ENCODE measurements at regions not wholly inside any gene's neighbourhood (a gene's known extent, or its start where the extent isn't known, plus 50 kb on each side); places are given as distances from the start of the nearest gene placed in this dataset.

- H3K27ac Mint-ChIP-seq: no peak overlapping the region
- 75% methylated on average over 1 of the region's 4 CpGs for WGBS (ENCODE audit: insufficient coverage)
Observed at GRCh38 chr7:49583440-49583839, 190.0 kb upstream of the VWC2 start.

GRCh38 chr7:49596701-49597491, 176.5 kb upstream of the VWC2 start:
- no peaks in the 10 kb centered on the region for H4K20me1 ChIP-seq (ENCODE audit: insufficient read depth, low read length)
- intact Hi-C loops (cut with micrococcal nuclease): no loop called here
- peak overlapping the region; percentile 58 for H3K4me2 ChIP-seq (replicated peaks; ENCODE audit: extremely low read depth, low read length, poor library complexity, severe bottlenecking)
- no peak overlapping the region for H2AFZ ChIP-seq (ENCODE audit: insufficient read depth, low read depth, low read length, poor library complexity, severe bottlenecking)
- H3K9me3 Mint-ChIP-seq: peaks cover 0 to 2% (median 0%) of the 10 kb centered on the region in 7 donors
- no peaks in the 10 kb centered on the region for H3K36me3 Mint-ChIP-seq
- peaks cover 2 to 6% of the 10 kb centered on the region in 2 donors for H3K27me3 ChIP-seq (ENCODE audit: control insufficient read depth in 2 of 2, insufficient read depth in 2 of 2, low read length in 2 of 2)
- no peaks in the 10 kb centered on the region for H3K79me2 ChIP-seq (ENCODE audit: insufficient read depth, low read length)
- peak in 2 of 3 donors; percentile 10 to 14 for DNase-seq
- peaks cover 4 to 11% (median 6%) of the 10 kb centered on the region in 3 donors for H3K27me3 Mint-ChIP-seq (ENCODE audit: low read depth in 3 of 3)
- no peaks in the 10 kb centered on the region for H3K9me3 ChIP-seq (replicated peaks in 1 of 2; ENCODE audit: control insufficient read depth in 1 of 2, insufficient read depth in 1 of 2, low read length in 2 of 2)
- no peaks in the 10 kb centered on the region for H3K36me3 ChIP-seq (replicated peaks in 1 of 2; ENCODE audit: control insufficient read depth in 1 of 2, insufficient read depth in 2 of 2, low read length in 2 of 2)
- H3K4me1 Mint-ChIP-seq: peaks cover 26% of the 10 kb centered on the region
- H3K4me3 Mint-ChIP-seq: peak overlapping the region in 1 of 2 donors; percentile 13
- TF ChIP-seq CTCF (IDR thresholded peaks at IDR 0.05): no peak
- peaks cover 27 to 31% of the 10 kb centered on the region in 2 donors for H3K4me1 ChIP-seq (ENCODE audit: control insufficient read depth in 1 of 2, insufficient read depth in 2 of 2, low read length in 2 of 2)
- H3K27ac Mint-ChIP-seq: peak overlapping the region in 4 of 7 donors; percentile 4 to 43 (median 12)
- H3K9ac ChIP-seq (ENCODE audit: insufficient read depth, low read length, poor library complexity, severe bottlenecking): no peak overlapping the region
- peak overlapping the region in 1 of 2 donors; percentile 1 for H3K27ac ChIP-seq (ENCODE audit: low read depth in 1 of 2, low read length in 2 of 2)
- peak overlapping the region in 1 of 3 experiments; percentile 26 for H3K4me3 ChIP-seq (replicated peaks in 1 of 3; ENCODE audit: low read depth in 2 of 3, low read length in 3 of 3)
- WGBS (ENCODE audit: insufficient coverage): 100% methylated on average over 1 of the region's 4 CpGs

More at GRCh38 chr7:49583440-49583839, 190.0 kb upstream of the VWC2 start:
- H3K9me3 ChIP-seq (replicated peaks in 1 of 2; ENCODE audit: control insufficient read depth in 1 of 2, insufficient read depth in 1 of 2, low read length in 2 of 2): peaks cover 0 to 6% of the 10 kb centered on the region in 2 donors
- H3K4me2 ChIP-seq (replicated peaks; ENCODE audit: extremely low read depth, low read length, poor library complexity, severe bottlenecking): no peak overlapping the region
- H2AFZ ChIP-seq (ENCODE audit: insufficient read depth, low read depth, low read length, poor library complexity, severe bottlenecking): no peak overlapping the region
- no peaks in the 10 kb centered on the region for H3K79me2 ChIP-seq (ENCODE audit: insufficient read depth, low read length)
- no peak overlapping the region for H3K27ac ChIP-seq (ENCODE audit: low read depth in 1 of 2, low read length in 2 of 2)
- H3K36me3 ChIP-seq (replicated peaks in 1 of 2; ENCODE audit: control insufficient read depth in 1 of 2, insufficient read depth in 2 of 2, low read length in 2 of 2): no peaks in the 10 kb centered on the region
- H4K20me1 ChIP-seq (ENCODE audit: insufficient read depth, low read length): no peaks in the 10 kb centered on the region
- H3K27me3 ChIP-seq (ENCODE audit: control insufficient read depth in 2 of 2, insufficient read depth in 2 of 2, low read length in 2 of 2): no peaks in the 10 kb centered on the region
- Mint-ChIP-seq H3K4me1 (peaks cover 21% of the 10 kb centered on the region), H3K27me3 (ENCODE audit: low read depth in 3 of 3) (peaks cover 2 to 5% (median 3%) of the 10 kb centered on the region in 3 donors), H3K36me3 (no peaks in the 10 kb centered on the region), H3K9me3 (peaks cover 0 to 10% (median 7%) of the 10 kb centered on the region in 7 donors), H3K4me3 (no peak overlapping the region)
- peaks cover 25% of the 10 kb centered on the region in 2 donors for H3K4me1 ChIP-seq (ENCODE audit: control insufficient read depth in 1 of 2, insufficient read depth in 2 of 2, low read length in 2 of 2)
- no peak for TF ChIP-seq CTCF (IDR thresholded peaks at IDR 0.05)
- DNase-seq: no peak
- no peak overlapping the region for H3K4me3 ChIP-seq (replicated peaks in 1 of 3; ENCODE audit: low read depth in 2 of 3, low read length in 3 of 3)
- intact Hi-C loops (cut with micrococcal nuclease): no loop called here
- no peak overlapping the region for H3K9ac ChIP-seq (ENCODE audit: insufficient read depth, low read length, poor library complexity, severe bottlenecking)
